ENCODE measurements at regions not wholly inside any gene's neighbourhood (a gene's known extent, or its start where the extent isn't known, plus 50 kb on each side); places are given as distances from the start of the nearest gene placed in this dataset.

DNA sequence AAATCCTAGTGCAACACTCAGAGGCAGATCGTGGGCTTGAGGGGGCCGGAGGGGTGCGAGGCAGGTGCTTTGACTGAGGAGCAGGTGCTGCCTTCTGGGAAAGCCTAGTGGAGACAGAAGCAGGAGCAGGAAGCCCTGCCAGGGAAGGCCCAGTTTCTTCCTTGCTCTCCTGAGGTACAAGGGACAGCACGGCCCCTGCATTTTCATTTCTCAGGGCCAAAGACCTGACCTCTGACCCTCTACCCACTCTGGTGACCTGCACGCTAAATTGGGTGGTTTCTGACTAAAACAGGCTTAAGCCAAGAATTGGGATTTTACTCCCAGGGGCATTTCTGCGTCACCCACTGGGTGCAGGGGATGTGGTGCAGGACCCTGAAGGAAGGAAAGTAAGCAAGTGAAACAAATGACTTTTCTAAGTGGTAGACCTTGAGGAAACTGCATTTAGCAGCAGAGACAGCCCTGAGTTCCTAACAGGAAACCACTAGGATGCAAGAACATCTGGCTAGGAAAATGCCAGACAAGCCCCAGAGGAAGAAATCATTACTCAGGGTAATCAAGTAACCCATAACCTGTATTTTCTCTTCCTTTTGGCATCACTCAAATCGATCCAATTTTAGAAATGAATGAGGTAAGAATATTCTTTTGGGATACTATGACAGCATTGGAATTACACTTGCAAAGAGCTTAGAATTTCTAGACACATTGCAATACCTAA, 141.7 kb downstream of the CD164 start:
- Histone ChIP-seq H3K9me3 (replicated peaks; ENCODE audit: control insufficient read depth, insufficient read depth, low read depth, low read length) (no peaks in the 10 kb centered on the region), H3K4me3 (no peak overlapping the region), H3K4me1 (replicated peaks in 1 of 2; ENCODE audit: control insufficient read depth in 2 of 2, insufficient read depth in 2 of 2, low read length in 2 of 2) (peaks cover 21 to 86% of the 10 kb centered on the region in 2 experiments), H3K27ac (ENCODE audit: extremely low read depth, low read depth, low read length) (peak overlapping the region; percentile 47; the same call in 1 of the 3 replicates), H3K27me3 (ENCODE audit: control insufficient read depth in 2 of 2, insufficient read depth in 2 of 2, low read length in 2 of 2) (no peaks in the 10 kb centered on the region), H3K36me3 (ENCODE audit: control insufficient read depth, insufficient read depth, low read length) (no peaks in the 10 kb centered on the region), H3K9me1 (ENCODE audit: control insufficient read depth, insufficient read depth, low read length) (no peaks in the 10 kb centered on the region), H2AFZ (ENCODE audit: low read depth, low read length) (peak overlapping the region; percentile 89), H3K79me2 (ENCODE audit: control insufficient read depth, insufficient read depth, low read length) (no peaks in the 10 kb centered on the region), H3K4me2 (ENCODE audit: insufficient read depth, low read length) (peak overlapping the region; percentile 42), H3K9ac (ENCODE audit: insufficient read depth in 1 of 2, low read depth in 2 of 2, low read length in 2 of 2) (peak overlapping the region; percentile 20 to 76; a peak in 1 of 4 replicates), H4K20me1 (replicated peaks; ENCODE audit: control insufficient read depth, insufficient read depth, low read length) (no peaks in the 10 kb centered on the region)
- CTCF ChIA-PET (ENCODE audit: low intra/inter-chr PET ratio), result no interaction called here
- intact Hi-C loops (cut with micrococcal nuclease) (no loop called here), in situ Hi-C loops (cut with MboI) (no loop called here)
- POLR2A ChIA-PET, result interaction anchor here (0.8 to 1.2 kb wide), 2 partner anchors 12 to 151 kb away, joined by 3 read pairs; no protein-coding TSS in a partner anchor
- 40% methylated on average over 7 of the region's 7 CpGs for WGBS (ENCODE audit: insufficient coverage, low coverage, missing lambda C conversion rate)
- ATAC-seq (no peak), FAIRE-seq (no peak), DNase-seq (ENCODE audit: extremely low read depth in 1 of 4, low spot score in 3 of 4) (peak in 1 of 4 experiments; percentile 32)
- BruUV-seq (replicated peaks), result no TSS peak
- TF ChIP-seq CBX3 (IDR thresholded peaks at IDR 0.05; ENCODE audit: borderline replicate concordance in 1 of 2, low read length in 2 of 2) (no peak), ATF1 (CRISPR knock-in tag; IDR thresholded peaks at IDR 0.05) (no peak), ATF1 (tag; IDR thresholded peaks at IDR 0.05) (0 out of 2 replicates have a peak, but pooled peaks have one; percentile 15), SMAD1 (IDR thresholded peaks at IDR 0.05; ENCODE audit: low read depth, low read length, partially characterized antibody) (no peak), ID3 (CRISPR knock-in tag; IDR thresholded peaks at IDR 0.05) (no peak), ID3 (tag; IDR thresholded peaks at IDR 0.05) (peak; percentile 59; the same call in 1 of the 2 replicates), DACH1 (IDR thresholded peaks at IDR 0.05; ENCODE audit: partially characterized antibody) (no peak), ZFX (CRISPR knock-in tag; IDR thresholded peaks at IDR 0.05) (peak; percentile 58; the same call in 1 of the 2 replicates), HOXB6 (CRISPR knock-in tag; IDR thresholded peaks at IDR 0.05; ENCODE audit: borderline replicate concordance) (no peak), ZBTB7A (IDR thresholded peaks at IDR 0.05; ENCODE audit: borderline replicate concordance, control insufficient read depth, low read depth, low read length) (peak; percentile 31; the same call in 1 of the 2 replicates), NR4A1 (CRISPR knock-in tag; IDR thresholded peaks at IDR 0.05) (no peak), NR4A1 (tag; IDR thresholded peaks at IDR 0.05) (0 out of 2 replicates have a peak, but pooled peaks have one; percentile 23), CXXC5 (CRISPR knock-in tag; IDR thresholded peaks at IDR 0.05) (peak; percentile 10; the same call in 1 of the 2 replicates), SMAD4 (CRISPR knock-in tag; conservative IDR thresholded peaks at IDR 0.05) (0 out of 2 replicates have a peak, but pooled peaks have one; percentile 15), ZNF41 (CRISPR knock-in tag; conservative IDR thresholded peaks at IDR 0.05) (no peak), NR2C1 (IDR thresholded peaks at IDR 0.05) (peak; percentile 83), NR2C1 (tag; IDR thresholded peaks at IDR 0.05) (peak; percentile 82), NR2C2 (CRISPR knock-in tag; IDR thresholded peaks at IDR 0.05) (no peak), NR2C2 (tag; IDR thresholded peaks at IDR 0.05) (peak; percentile 77), FOXJ3 (CRISPR knock-in tag; IDR thresholded peaks at IDR 0.05) (no peak)

All from K562 (cell line).